ENCODE measurements at regions not wholly inside any gene's neighbourhood (a gene's known extent, or its start where the extent isn't known, plus 50 kb on each side); places are given as distances from the start of the nearest gene placed in this dataset.
"Not testable (repeated sequence)": the region's sequence is repeated elsewhere in the genome, so short reads cannot be mapped to it uniquely, and the experiment has no call there.

DNA sequence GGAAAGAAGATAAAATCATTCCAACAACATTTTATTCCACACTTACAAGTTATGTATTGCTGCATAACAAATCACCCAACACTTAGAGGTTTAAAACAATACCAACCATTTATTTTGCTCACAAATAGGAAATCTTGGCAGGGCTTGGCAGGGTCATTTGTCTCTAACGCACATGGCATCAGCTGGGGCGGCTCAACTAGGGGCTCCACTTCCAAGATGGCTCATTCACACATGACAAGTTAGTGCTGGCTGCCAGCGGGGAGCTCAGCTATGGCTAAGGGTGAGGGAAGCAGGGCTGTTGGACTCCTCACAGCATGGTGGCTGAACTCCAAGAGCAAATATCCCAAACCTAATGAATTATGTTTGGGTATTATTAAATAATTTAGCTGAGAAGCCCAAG, 377.0 kb downstream of the ZNF674 start:
- no peaks in the 10 kb centered on the region for H3K27me3 Mint-ChIP-seq
- TF ChIP-seq, protein P1, sequence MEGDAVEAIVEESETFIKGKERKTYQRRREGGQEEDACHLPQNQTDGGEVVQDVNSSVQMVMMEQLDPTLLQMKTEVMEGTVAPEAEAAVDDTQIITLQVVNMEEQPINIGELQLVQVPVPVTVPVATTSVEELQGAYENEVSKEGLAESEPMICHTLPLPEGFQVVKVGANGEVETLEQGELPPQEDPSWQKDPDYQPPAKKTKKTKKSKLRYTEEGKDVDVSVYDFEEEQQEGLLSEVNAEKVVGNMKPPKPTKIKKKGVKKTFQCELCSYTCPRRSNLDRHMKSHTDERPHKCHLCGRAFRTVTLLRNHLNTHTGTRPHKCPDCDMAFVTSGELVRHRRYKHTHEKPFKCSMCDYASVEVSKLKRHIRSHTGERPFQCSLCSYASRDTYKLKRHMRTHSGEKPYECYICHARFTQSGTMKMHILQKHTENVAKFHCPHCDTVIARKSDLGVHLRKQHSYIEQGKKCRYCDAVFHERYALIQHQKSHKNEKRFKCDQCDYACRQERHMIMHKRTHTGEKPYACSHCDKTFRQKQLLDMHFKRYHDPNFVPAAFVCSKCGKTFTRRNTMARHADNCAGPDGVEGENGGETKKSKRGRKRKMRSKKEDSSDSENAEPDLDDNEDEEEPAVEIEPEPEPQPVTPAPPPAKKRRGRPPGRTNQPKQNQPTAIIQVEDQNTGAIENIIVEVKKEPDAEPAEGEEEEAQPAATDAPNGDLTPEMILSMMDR (IDR thresholded peaks at IDR 0.05), result no peak
- ChIA-PET CTCF (interaction anchor here (1.7 kb wide), 1 partner anchor 12 kb away, joined by 3 read pairs; no protein-coding TSS in a partner anchor), POLR2A (no interaction called here)
- no peaks in the 10 kb centered on the region for H3K36me3 Mint-ChIP-seq (ENCODE audit: low read depth)
- no peaks in the 10 kb centered on the region for H3K4me1 Mint-ChIP-seq (ENCODE audit: low read depth)
- no peak overlapping the region for H3K4me3 Mint-ChIP-seq
- DNase-seq (no peak), ATAC-seq (no peak)
- intact Hi-C loops (cut with micrococcal nuclease), result no loop called here
- no peaks in the 10 kb centered on the region for H3K9me3 Mint-ChIP-seq
- H3K27ac Mint-ChIP-seq, result no peak overlapping the region

DNA sequence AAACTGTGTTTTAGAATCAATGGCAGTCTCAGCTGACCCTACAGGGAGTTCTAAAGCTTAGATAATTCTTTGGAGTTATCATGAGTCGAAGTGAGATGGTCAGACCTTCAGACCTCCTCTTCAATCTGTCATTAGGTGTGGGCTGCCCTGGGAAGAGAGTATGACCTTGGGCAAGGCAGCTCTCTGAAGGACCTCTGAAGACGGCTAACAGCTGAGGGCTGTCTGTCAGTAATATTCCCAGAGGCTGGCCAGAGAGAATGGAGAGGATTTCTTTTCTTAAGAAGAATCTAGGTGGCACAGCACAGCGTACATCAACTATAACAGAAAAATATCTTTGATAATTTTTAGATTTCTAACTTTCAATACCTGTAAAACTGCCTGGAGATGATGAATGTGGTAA, 379.4 kb downstream of the ZNF674 start:
- no peak overlapping the region for H3K27ac Mint-ChIP-seq
- DNase-seq (no peak), ATAC-seq (no peak)
- no peaks in the 10 kb centered on the region for H3K9me3 Mint-ChIP-seq
- POLR2A ChIA-PET, result no interaction called here
- CTCF ChIA-PET, result no interaction called here
- TF ChIP-seq, protein P1 (IDR thresholded peaks at IDR 0.05), result no peak
- H3K36me3 Mint-ChIP-seq (ENCODE audit: low read depth), result no peaks in the 10 kb centered on the region
- H3K4me3 Mint-ChIP-seq, result no peak overlapping the region
- no peaks in the 10 kb centered on the region for H3K4me1 Mint-ChIP-seq (ENCODE audit: low read depth)
- intact Hi-C loops (cut with micrococcal nuclease), result no loop called here
- no peaks in the 10 kb centered on the region for H3K27me3 Mint-ChIP-seq

DNA sequence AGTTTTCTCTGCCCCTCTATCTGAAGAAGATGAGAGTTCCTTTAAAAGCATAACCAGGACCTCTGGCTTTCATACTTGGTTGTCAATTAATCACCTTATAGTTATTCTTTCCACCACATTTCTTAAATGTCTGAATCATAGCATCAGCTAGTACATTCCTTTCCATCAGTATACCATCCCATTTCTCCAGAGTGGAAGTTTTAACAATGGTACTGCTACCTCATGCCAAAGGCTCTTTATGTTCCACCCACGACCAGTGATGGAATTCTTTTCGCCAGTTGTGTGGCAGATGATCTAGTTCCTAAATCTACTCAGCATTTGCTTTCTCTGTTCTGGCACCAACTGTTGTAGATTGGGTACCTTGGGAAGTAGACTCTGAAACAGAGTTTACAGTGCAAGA, 379.8 kb downstream of the ZNF674 start:
- no peaks in the 10 kb centered on the region for H3K9me3 Mint-ChIP-seq
- intact Hi-C loops (cut with micrococcal nuclease), result no loop called here
- H3K27ac Mint-ChIP-seq, result no peak overlapping the region
- TF ChIP-seq, protein P1 (IDR thresholded peaks at IDR 0.05), result no peak
- ATAC-seq (no peak), DNase-seq (no peak)
- ChIA-PET CTCF (no interaction called here), POLR2A (no interaction called here)
- no peaks in the 10 kb centered on the region for H3K36me3 Mint-ChIP-seq (ENCODE audit: low read depth)
- H3K4me3 Mint-ChIP-seq, result no peak overlapping the region
- no peaks in the 10 kb centered on the region for H3K27me3 Mint-ChIP-seq
- H3K4me1 Mint-ChIP-seq (ENCODE audit: low read depth), result no peaks in the 10 kb centered on the region

- DNase-seq (no peak), ATAC-seq (no peak)
- Mint-ChIP-seq H3K4me3 (no peak overlapping the region), H3K27ac (no peak overlapping the region), H3K9me3 (peaks cover 3% of the 10 kb centered on the region), H3K27me3 (peaks cover 3% of the 10 kb centered on the region), H3K4me1 (ENCODE audit: low read depth) (no peaks in the 10 kb centered on the region), H3K36me3 (ENCODE audit: low read depth) (no peaks in the 10 kb centered on the region)
- CTCF ChIA-PET, result no interaction called here
- intact Hi-C loops (cut with micrococcal nuclease), result no loop called here
- POLR2A ChIA-PET, result no interaction called here
- TF ChIP-seq, protein P1 (IDR thresholded peaks at IDR 0.05), result no peak
Observed at GRCh38 chrX:46152756-46153155, 392.5 kb downstream of the ZNF674 start.

GRCh38 chrX:46151332-46151731, 393.9 kb downstream of the ZNF674 start:
- ATAC-seq; H3K4me3 Mint-ChIP-seq; CTCF ChIA-PET; H3K27ac Mint-ChIP-seq; POLR2A ChIA-PET; H3K36me3 Mint-ChIP-seq (ENCODE audit: low read depth); H3K4me1 Mint-ChIP-seq (ENCODE audit: low read depth); intact Hi-C loops (cut with micrococcal nuclease); H3K27me3 Mint-ChIP-seq; DNase-seq; H3K9me3 Mint-ChIP-seq: not testable (repeated sequence)

DNA sequence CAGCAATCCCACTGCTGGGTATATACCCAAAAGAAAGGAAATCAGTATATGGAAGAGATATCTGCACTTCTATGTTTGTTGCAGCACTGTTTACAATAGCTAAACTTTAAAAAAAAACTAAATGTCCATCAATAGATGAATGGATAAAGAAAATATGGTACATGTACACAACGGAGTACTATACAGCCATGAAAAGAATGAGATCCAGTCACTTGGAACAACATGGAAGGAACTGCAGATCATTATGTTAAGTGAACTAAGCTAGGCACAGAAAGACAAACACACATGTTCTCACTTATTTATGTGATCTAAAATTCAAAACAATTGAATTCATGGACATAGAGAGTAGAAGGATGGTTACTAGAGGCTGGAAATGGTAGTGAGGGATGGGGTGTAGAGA, 400.7 kb downstream of the ZNF674 start:
- intact Hi-C loops (cut with micrococcal nuclease), result no loop called here
- POLR2A ChIA-PET, result no interaction called here
- Mint-ChIP-seq H3K4me1 (ENCODE audit: low read depth) (peaks cover 5% of the 10 kb centered on the region), H3K27ac (no peak overlapping the region), H3K27me3 (peaks cover 2% of the 10 kb centered on the region), H3K9me3 (no peaks in the 10 kb centered on the region), H3K36me3 (ENCODE audit: low read depth) (no peaks in the 10 kb centered on the region), H3K4me3 (no peak overlapping the region)
- no peak for DNase-seq
- ATAC-seq, result no peak
- CTCF ChIA-PET, result no interaction called here
- TF ChIP-seq, protein P1 (IDR thresholded peaks at IDR 0.05), result no peak
